AG09309 (cell line): ENCODE measurements at regions not wholly inside any gene's neighbourhood (a gene's known extent, or its start where the extent isn't known, plus 50 kb on each side); places are given as distances from the start of the nearest gene placed in this dataset.

ENCODE experiments used
- DNase-seq: peaks from one replicate; pipeline ENCODE4 v3.0.0-alpha.2; 2010; ENCODE audit warnings: low read depth
- H3K4me3 ChIP-seq: 2 replicates; pipeline ENCODE4 v1.5.1; 2011; ENCODE audit warnings: mild to moderate bottlenecking, low read depth, low read length, moderate library complexity; ENCODE audit not compliant: control insufficient read depth
- TF ChIP-seq, protein P1 (sequence below): IDR thresholded peaks from 2 replicates; pipeline ENCODE4 v1.5.1; 2011; ENCODE audit warnings: mild to moderate bottlenecking, low read depth, low read length, inconsistent platforms; ENCODE audit not compliant: insufficient read depth, control insufficient read depth; ENCODE audit errors: missing control alignments

DNA sequence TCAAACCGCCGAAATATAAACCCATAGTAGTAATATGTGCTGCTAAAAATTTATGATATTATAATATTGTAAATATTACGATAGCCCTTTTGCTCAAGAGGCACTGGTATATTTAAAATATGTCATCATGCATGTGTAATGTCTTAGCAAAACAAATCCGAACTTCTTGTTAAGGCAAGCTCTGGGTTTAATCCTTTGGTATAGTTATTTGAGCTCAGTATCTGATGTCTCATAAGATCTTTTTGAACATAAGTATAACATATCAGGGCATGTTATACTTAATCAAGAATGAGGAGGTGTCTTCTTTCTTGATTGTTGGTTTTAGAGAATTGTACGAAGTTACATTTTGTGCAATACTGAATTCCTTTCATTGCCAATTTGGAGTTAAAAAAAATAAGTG is 154.1 kb upstream of the CBLB start:
- no peak for DNase-seq
- H3K4me3 ChIP-seq = no peak overlapping the region
- TF ChIP-seq, protein P1, sequence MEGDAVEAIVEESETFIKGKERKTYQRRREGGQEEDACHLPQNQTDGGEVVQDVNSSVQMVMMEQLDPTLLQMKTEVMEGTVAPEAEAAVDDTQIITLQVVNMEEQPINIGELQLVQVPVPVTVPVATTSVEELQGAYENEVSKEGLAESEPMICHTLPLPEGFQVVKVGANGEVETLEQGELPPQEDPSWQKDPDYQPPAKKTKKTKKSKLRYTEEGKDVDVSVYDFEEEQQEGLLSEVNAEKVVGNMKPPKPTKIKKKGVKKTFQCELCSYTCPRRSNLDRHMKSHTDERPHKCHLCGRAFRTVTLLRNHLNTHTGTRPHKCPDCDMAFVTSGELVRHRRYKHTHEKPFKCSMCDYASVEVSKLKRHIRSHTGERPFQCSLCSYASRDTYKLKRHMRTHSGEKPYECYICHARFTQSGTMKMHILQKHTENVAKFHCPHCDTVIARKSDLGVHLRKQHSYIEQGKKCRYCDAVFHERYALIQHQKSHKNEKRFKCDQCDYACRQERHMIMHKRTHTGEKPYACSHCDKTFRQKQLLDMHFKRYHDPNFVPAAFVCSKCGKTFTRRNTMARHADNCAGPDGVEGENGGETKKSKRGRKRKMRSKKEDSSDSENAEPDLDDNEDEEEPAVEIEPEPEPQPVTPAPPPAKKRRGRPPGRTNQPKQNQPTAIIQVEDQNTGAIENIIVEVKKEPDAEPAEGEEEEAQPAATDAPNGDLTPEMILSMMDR = no peak

DNA sequence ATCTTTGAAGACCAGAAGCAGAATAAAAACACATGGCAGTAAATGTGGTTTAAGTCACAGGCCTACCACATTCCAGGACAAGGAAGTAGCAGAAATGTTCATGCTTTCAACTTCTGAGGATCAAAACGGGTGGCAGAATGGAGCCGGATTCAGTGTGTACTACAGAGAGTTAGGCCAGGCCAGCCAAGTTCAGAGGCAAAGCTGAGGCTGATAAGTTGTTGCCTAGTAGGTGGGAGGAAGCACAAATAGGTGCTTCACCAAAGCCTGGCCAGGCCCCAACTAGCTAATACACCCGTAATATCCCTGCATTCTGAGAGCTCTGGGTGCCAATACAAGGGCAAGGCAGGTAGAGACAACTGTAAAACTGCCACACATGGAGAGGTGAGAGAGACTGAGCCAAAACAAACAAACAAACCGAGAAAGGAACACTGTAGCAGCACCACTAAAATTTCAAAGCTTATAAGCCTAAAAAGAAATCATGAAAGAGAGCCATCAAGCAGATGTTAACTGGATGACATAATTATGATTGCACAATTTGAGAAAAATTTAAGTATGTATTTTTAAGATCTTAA is 156.4 kb upstream of the CBLB start:
- no peak overlapping the region for H3K4me3 ChIP-seq
- TF ChIP-seq, protein P1 = no peak
- DNase-seq = no peak

DNA sequence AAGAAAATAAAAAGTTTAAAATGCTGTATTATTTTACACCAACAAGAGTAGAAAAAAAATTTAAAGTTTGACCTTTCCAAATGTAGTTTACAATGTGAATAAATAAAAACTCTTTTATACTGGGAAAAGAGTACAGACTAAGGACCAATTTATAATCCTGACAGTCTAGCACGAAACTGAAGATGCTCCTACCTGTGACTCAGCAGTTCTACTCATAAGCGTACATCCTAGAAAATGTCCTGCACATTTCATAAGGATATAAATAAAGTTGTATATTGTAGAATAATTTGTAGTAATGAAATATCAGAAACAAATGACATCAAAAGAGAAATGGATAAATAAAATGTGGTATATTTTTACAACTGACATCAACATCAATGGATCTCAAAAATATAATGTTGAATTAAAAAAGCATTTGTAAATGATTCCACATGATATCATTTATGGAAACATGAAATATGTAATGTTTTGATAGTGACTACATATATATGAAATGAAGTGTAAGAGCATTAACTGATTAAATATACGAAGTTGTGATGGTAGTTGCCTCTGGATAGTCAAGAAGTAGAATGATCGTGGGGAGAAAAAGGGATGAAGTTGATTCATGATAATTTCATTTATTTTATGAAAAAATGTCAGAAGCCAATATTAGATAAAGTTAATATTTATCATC is 161.3 kb upstream of the CBLB start:
- DNase-seq = no peak
- TF ChIP-seq, protein P1 = no peak
- no peak overlapping the region for H3K4me3 ChIP-seq

DNA sequence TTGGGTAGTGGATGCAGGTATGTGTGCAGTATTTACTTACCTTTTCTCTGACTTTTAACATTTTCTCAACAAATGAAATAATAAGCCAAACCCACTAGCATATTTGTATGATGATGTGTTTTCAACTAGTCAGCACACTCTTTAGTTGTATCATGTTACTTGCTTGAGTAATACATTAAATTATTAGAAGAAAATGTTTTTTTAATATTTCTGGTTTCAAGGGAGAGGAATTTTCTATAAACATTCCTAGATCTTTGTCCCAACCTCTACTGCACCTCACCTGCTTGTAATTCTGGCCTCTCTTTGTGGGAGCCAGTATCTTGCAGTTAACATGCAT is 161.8 kb upstream of the CBLB start:
- TF ChIP-seq, protein P1 = no peak
- no peak overlapping the region for H3K4me3 ChIP-seq
- no peak for DNase-seq

GRCh38 chr3:106032479-106032878 is 163.7 kb upstream of the CBLB start:
- no peak for DNase-seq
- H3K4me3 ChIP-seq = no peak overlapping the region
- TF ChIP-seq, protein P1 = no peak

GRCh38 chr3:106033654-106034053 is 164.8 kb upstream of the CBLB start:
- DNase-seq = no peak
- TF ChIP-seq, protein P1 = no peak
- no peak overlapping the region for H3K4me3 ChIP-seq
